K562 (cell line): ENCODE measurements at regions not wholly inside any gene's neighbourhood (a gene's known extent, or its start where the extent isn't known, plus 50 kb on each side); places are given as distances from the start of the nearest gene placed in this dataset.

Source experiments
- CBX8 ChIP-seq: fragments of 200-600 bp; sonication (generic); IDR thresholded peaks from 2 replicates; pipeline ENCODE4 v1.6.1; 2012; ENCODE audit warnings: borderline replicate concordance, mixed run types, low read depth, mild to moderate bottlenecking, moderate library complexity, mixed read lengths, low read length, control low read depth, inconsistent platforms; ENCODE audit not compliant: poor library complexity, severe bottlenecking; ENCODE audit errors: extremely low read depth
- CC2D1A ChIP-seq: fragments of 450-650 bp; IDR thresholded peaks from 2 replicates; pipeline ENCODE4 v1.6.1; 2017; ENCODE audit warnings: mild to moderate bottlenecking
- EP300 ChIP-seq: IDR thresholded peaks from 2 replicates; pipeline ENCODE4 v1.6.1; 2012; ENCODE audit warnings: low read length, improper control_type of control experiment
- POLR2A ChIP-seq: fragments of 450-650 bp; conservative IDR thresholded peaks from 2 replicates; pipeline ENCODE4 v1.6.1; 2016
- POLR2AphosphoS5 ChIP-seq: IDR thresholded peaks from 2 replicates; pipeline ENCODE4 v1.6.1; 2011; ENCODE audit warnings: mild to moderate bottlenecking, low read depth, low read length, moderate library complexity; ENCODE audit not compliant: control insufficient read depth, insufficient read depth
- SIX5 ChIP-seq, 2 experiments: IDR thresholded peaks; 2 replicates each; pipeline ENCODE4 v1.6.1; 2011; ENCODE audit warnings: low read length in 2 of 2, borderline replicate concordance in 1 of 2, low read depth in 1 of 2, mild to moderate bottlenecking in 1 of 2, moderate library complexity in 1 of 2; ENCODE audit not compliant: insufficient read depth in 1 of 2
- SMARCA5 ChIP-seq: fragments of 450-650 bp; IDR thresholded peaks from 2 replicates; pipeline ENCODE4 v1.6.1; 2016
- ZFX ChIP-seq: sonication (generic); formaldehyde crosslinking; IDR thresholded peaks from 2 replicates; pipeline ENCODE4 v1.8.0; 2022; ENCODE audit warnings: mild to moderate bottlenecking, missing genetic modification reagents, moderate library complexity
- ZNF23 ChIP-seq: fragments of 250-450 bp; sonication (Bioruptor Pico); IDR thresholded peaks from 2 replicates; pipeline ENCODE4 v1.4.0; 2020; ENCODE audit warnings: mild to moderate bottlenecking
- TF ChIP-seq, protein P1 (sequence below), 3 experiments: IDR thresholded peaks in 2 of 3; conservative IDR thresholded peaks in 1 of 3; 2 replicates each; pipeline ENCODE4 v1.5.1; 2011 to 2012; ENCODE audit warnings: low read length in 3 of 3, mild to moderate bottlenecking in 3 of 3, control low read depth in 2 of 3, improper control_type of control experiment in 1 of 3, inconsistent platforms in 1 of 3, low read depth in 1 of 3, mixed read lengths in 1 of 3, moderate library complexity in 1 of 3; ENCODE audit not compliant: insufficient read depth in 2 of 3
- TF ChIP-seq, protein P2 (sequence below): fragments of 450-650 bp; formaldehyde crosslinking; IDR thresholded peaks from 2 replicates; pipeline ENCODE4 v1.4.0; 2022; ENCODE audit warnings: missing genetic modification characterization
- TF ChIP-seq, protein P3 (sequence below): IDR thresholded peaks from 2 replicates; pipeline ENCODE4 v1.6.1; 2014; ENCODE audit warnings: antibody characterized with exemption
- TF ChIP-seq, protein P4 (sequence below): IDR thresholded peaks from 2 replicates; pipeline ENCODE4 v1.6.1; 2012; ENCODE audit warnings: low read depth, low read length, improper control_type of control experiment, borderline replicate concordance
- TF ChIP-seq, protein P5 (sequence below): sonication (generic); formaldehyde crosslinking; IDR thresholded peaks from 2 replicates; pipeline ENCODE4 v1.8.0; 2022; ENCODE audit warnings: mild to moderate bottlenecking, missing genetic modification reagents

DNA sequence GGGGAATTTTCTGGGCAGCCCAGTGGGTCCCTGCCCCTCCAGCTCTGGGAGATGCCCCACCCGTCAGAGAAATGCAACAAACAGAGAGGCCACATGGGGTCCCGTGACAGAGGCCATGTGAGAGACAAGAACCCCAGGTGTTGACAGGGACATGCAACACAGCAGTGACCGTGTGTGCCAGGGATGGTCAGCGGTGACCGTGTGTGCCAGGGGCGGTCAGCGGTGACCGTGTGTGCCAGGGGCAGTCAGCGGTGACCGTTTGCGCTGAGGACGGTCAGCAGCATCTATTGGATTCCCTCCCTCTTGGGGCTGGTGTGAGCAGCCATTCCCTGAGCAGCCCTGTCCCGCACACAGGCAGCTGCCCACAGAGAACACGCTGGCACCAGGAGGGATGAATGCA lies 146.6 kb upstream of the OTOS start:
- TF ChIP-seq, protein P1, sequence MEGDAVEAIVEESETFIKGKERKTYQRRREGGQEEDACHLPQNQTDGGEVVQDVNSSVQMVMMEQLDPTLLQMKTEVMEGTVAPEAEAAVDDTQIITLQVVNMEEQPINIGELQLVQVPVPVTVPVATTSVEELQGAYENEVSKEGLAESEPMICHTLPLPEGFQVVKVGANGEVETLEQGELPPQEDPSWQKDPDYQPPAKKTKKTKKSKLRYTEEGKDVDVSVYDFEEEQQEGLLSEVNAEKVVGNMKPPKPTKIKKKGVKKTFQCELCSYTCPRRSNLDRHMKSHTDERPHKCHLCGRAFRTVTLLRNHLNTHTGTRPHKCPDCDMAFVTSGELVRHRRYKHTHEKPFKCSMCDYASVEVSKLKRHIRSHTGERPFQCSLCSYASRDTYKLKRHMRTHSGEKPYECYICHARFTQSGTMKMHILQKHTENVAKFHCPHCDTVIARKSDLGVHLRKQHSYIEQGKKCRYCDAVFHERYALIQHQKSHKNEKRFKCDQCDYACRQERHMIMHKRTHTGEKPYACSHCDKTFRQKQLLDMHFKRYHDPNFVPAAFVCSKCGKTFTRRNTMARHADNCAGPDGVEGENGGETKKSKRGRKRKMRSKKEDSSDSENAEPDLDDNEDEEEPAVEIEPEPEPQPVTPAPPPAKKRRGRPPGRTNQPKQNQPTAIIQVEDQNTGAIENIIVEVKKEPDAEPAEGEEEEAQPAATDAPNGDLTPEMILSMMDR (IDR thresholded peaks at IDR 0.05 in 2 of 3, conservative IDR thresholded peaks at IDR 0.05 in 1 of 3; ENCODE audit: insufficient read depth in 2 of 3, low read depth in 1 of 3, low read length in 3 of 3): no peak
- TF ChIP-seq, protein P2, sequence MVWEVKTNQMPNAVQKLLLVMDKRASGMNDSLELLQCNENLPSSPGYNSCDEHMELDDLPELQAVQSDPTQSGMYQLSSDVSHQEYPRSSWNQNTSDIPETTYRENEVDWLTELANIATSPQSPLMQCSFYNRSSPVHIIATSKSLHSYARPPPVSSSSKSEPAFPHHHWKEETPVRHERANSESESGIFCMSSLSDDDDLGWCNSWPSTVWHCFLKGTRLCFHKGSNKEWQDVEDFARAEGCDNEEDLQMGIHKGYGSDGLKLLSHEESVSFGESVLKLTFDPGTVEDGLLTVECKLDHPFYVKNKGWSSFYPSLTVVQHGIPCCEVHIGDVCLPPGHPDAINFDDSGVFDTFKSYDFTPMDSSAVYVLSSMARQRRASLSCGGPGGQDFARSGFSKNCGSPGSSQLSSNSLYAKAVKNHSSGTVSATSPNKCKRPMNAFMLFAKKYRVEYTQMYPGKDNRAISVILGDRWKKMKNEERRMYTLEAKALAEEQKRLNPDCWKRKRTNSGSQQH: no peak
- TF ChIP-seq EP300: no peak
- TF ChIP-seq POLR2AphosphoS5: no peak
- TF ChIP-seq, protein P3, sequence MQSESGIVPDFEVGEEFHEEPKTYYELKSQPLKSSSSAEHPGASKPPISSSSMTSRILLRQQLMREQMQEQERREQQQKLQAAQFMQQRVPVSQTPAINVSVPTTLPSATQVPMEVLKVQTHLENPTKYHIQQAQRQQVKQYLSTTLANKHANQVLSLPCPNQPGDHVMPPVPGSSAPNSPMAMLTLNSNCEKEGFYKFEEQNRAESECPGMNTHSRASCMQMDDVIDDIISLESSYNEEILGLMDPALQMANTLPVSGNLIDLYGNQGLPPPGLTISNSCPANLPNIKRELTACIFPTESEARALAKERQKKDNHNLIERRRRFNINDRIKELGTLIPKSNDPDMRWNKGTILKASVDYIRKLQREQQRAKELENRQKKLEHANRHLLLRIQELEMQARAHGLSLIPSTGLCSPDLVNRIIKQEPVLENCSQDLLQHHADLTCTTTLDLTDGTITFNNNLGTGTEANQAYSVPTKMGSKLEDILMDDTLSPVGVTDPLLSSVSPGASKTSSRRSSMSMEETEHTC: no peak
- no peak for TF ChIP-seq ZNF23
- TF ChIP-seq CC2D1A: no peak
- TF ChIP-seq SIX5 (IDR thresholded peaks at IDR 0.05; ENCODE audit: borderline replicate concordance in 1 of 2, insufficient read depth in 1 of 2, low read depth in 1 of 2, low read length in 2 of 2): no peak
- no peak for TF ChIP-seq POLR2A
- TF ChIP-seq SMARCA5: no peak
- TF ChIP-seq, protein P4, sequence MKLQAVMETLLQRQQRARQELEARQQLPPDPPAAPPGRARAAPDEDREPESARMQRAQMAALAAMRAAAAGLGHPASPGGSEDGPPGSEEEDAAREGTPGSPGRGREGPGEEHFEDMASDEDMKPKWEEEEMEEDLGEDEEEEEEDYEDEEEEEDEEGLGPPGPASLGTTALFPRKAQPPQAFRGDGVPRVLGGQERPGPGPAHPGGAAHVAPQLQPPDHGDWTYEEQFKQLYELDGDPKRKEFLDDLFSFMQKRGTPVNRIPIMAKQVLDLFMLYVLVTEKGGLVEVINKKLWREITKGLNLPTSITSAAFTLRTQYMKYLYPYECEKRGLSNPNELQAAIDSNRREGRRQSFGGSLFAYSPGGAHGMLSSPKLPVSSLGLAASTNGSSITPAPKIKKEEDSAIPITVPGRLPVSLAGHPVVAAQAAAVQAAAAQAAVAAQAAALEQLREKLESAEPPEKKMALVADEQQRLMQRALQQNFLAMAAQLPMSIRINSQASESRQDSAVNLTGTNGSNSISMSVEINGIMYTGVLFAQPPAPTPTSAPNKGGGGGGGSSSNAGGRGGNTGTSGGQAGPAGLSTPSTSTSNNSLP: no peak
- TF ChIP-seq, protein P5, sequence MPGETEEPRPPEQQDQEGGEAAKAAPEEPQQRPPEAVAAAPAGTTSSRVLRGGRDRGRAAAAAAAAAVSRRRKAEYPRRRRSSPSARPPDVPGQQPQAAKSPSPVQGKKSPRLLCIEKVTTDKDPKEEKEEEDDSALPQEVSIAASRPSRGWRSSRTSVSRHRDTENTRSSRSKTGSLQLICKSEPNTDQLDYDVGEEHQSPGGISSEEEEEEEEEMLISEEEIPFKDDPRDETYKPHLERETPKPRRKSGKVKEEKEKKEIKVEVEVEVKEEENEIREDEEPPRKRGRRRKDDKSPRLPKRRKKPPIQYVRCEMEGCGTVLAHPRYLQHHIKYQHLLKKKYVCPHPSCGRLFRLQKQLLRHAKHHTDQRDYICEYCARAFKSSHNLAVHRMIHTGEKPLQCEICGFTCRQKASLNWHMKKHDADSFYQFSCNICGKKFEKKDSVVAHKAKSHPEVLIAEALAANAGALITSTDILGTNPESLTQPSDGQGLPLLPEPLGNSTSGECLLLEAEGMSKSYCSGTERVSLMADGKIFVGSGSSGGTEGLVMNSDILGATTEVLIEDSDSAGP (CRISPR knock-in tag): no peak
- no peak for TF ChIP-seq CBX8
- no peak for TF ChIP-seq ZFX (CRISPR knock-in tag)
